Caco-2 (cell line): ENCODE measurements at regions not wholly inside any gene's neighbourhood (a gene's known extent, or its start where the extent isn't known, plus 50 kb on each side); places are given as distances from the start of the nearest gene placed in this dataset.

Source experiments
- BruUV-seq: library from RNA; stranded (reverse); fragments of 400-500 nt; replicated peaks from 2 replicates; lab custom pipeline; 2021; lab: Mats Ljungman, UMichigan
- CTCF ChIA-PET: fragments of 300-600 bp; sonication (Branson Sonifier 250); formaldehyde crosslinking; loops from one replicate; lab custom pipeline; 2022; ENCODE audit warnings: antibody characterized with exemption; lab: Charles Lee
- POLR2A ChIA-PET: fragments of 300-600 bp; sonication (Branson Sonifier 250); formaldehyde crosslinking; loops from one replicate; lab custom pipeline; 2022; ENCODE audit warnings: antibody characterized with exemption; lab: Charles Lee
- DNase-seq, 2 experiments: peaks; one replicate each; pipeline versions ENCODE4 v3.0.0 to v3.0.0-alpha.2; 2020 to 2022
- H3K27me3 ChIP-seq: replicated peaks from 2 replicates; pipeline ENCODE4 v1.6.0; 2011; ENCODE audit warnings: low read length; ENCODE audit not compliant: control insufficient read depth, insufficient read depth
- H3K36me3 ChIP-seq: 2 replicates; pipeline ENCODE4 v1.5.1; 2011; ENCODE audit warnings: low read length; ENCODE audit not compliant: control insufficient read depth, insufficient read depth
- H3K4me1 ChIP-seq: fragments of 250-450 bp; sonication (Bioruptor Pico); 2 replicates; pipeline ENCODE4 v1.5.1; 2020; ENCODE audit warnings: mild to moderate bottlenecking
- H3K4me3 ChIP-seq: 2 replicates; pipeline ENCODE4 v1.5.1; 2011; ENCODE audit warnings: low read depth, mild to moderate bottlenecking, control low read depth, low read length
- H3K9me3 ChIP-seq: fragments of 250-450 bp; sonication (Bioruptor Pico); 2 replicates; pipeline ENCODE4 v1.5.1; 2020; ENCODE audit warnings: mild to moderate bottlenecking, moderate library complexity
- H3K27ac Mint-ChIP-seq: one replicate; pipeline ENCODE4 v1.8.0; 2022; ENCODE audit warnings: mixed read lengths; ENCODE audit not compliant: unreplicated experiment
- H3K27me3 Mint-ChIP-seq: one replicate; pipeline ENCODE4 v1.8.0; 2022; ENCODE audit warnings: mixed read lengths; ENCODE audit not compliant: insufficient read depth, unreplicated experiment
- H3K36me3 Mint-ChIP-seq: one replicate; pipeline ENCODE4 v1.8.0; 2022; ENCODE audit warnings: mild to moderate bottlenecking, mixed read lengths; ENCODE audit not compliant: insufficient read depth, unreplicated experiment
- H3K4me1 Mint-ChIP-seq: one replicate; pipeline ENCODE4 v1.8.0; 2022; ENCODE audit warnings: low read depth, mixed read lengths; ENCODE audit not compliant: unreplicated experiment
- H3K4me3 Mint-ChIP-seq: one replicate; pipeline ENCODE4 v1.8.0; 2022; ENCODE audit warnings: mild to moderate bottlenecking, moderate library complexity, mixed read lengths; ENCODE audit not compliant: unreplicated experiment
- H3K9me3 Mint-ChIP-seq: one replicate; pipeline ENCODE4 v1.8.0; 2022; ENCODE audit warnings: mixed read lengths; ENCODE audit not compliant: unreplicated experiment
- CTCF ChIP-seq, 2 experiments: fragments of 200-600 bp in 1 of 2; IDR thresholded peaks; 1 replicate in 1 of 2; 2 replicates in 1 of 2; pipeline versions ENCODE4 v1.5.1 to v1.8.0; 2011 to 2022; ENCODE audit warnings: antibody characterized with exemption in 1 of 2, control low read depth in 1 of 2, inconsistent platforms in 1 of 2, low read depth in 1 of 2, low read length in 1 of 2, mild to moderate bottlenecking in 1 of 2, moderate library complexity in 1 of 2; ENCODE audit not compliant: insufficient read depth in 1 of 2, severe bottlenecking in 1 of 2, unreplicated experiment in 1 of 2
- intact Hi-C: fragments of 100-400 bp; cut with micrococcal nuclease; formaldehyde crosslinking; loops from one replicate; pipeline ENCODE4 v1.10.0; 2022; ENCODE audit not compliant: unreplicated experiment

- ChIA-PET CTCF (no interaction called here), POLR2A (no interaction called here)
- H3K27ac Mint-ChIP-seq, result no peak overlapping the region
- H3K27me3 ChIP-seq, result no peaks in the 10 kb centered on the region
- H3K9me3 ChIP-seq, result no peaks in the 10 kb centered on the region
- no peak overlapping the region for H3K4me3 Mint-ChIP-seq
- no peaks in the 10 kb centered on the region for H3K36me3 Mint-ChIP-seq
- no peaks in the 10 kb centered on the region for H3K4me1 Mint-ChIP-seq
- no peak for DNase-seq
- no peaks in the 10 kb centered on the region for H3K36me3 ChIP-seq
- no peaks in the 10 kb centered on the region for H3K4me1 ChIP-seq
- no peaks in the 10 kb centered on the region for H3K9me3 Mint-ChIP-seq
- no peak for TF ChIP-seq CTCF (IDR thresholded peaks at IDR 0.05; ENCODE audit: insufficient read depth in 1 of 2, low read depth in 1 of 2, low read length in 1 of 2, severe bottlenecking in 1 of 2, unreplicated experiment in 1 of 2)
- H3K27me3 Mint-ChIP-seq, result peaks cover 11% of the 10 kb centered on the region
- no peak overlapping the region for H3K4me3 ChIP-seq
- intact Hi-C loops, result no loop called here
- no TSS peak for BruUV-seq
These were observed 753.7 kb downstream of the BRD1 start for GRCh38 chr22:49073873-49074417.

DNA sequence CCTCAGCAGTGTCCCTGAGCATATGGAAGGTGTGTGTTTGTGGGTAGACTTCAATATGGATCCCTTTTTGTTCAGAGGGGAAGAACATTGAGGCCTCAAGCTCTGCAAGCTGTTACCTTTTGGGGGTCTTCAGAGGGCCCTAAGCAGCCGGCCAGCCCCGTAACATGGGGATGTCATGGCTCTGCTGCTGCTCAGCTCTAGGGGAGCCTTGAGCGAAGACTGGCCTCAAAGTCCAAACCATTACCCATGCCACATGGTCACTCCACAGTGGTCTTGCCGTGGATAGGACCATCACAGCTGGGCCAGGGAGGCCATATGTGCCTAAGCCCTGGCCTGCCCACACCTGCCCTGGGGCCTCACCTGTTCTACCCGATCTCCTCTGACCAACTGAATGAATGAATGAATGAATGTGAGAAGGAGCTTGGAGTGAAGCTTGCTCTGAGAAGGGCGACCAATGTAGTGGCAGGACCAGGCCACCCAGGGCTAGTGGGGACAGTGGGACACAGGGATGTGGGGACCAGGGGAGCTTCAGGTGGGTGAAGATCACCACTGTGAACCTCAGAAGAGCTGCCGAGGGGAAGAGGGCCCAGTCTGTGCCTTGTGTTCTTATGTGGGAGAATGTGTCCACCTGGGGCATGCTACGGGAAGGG is 754.6 kb downstream of the BRD1 start:
- BruUV-seq, result no TSS peak
- Histone ChIP-seq H3K9me3 (no peaks in the 10 kb centered on the region), H3K36me3 (no peaks in the 10 kb centered on the region), H3K27me3 (no peaks in the 10 kb centered on the region), H3K4me1 (no peaks in the 10 kb centered on the region), H3K4me3 (no peak overlapping the region)
- Mint-ChIP-seq H3K4me3 (no peak overlapping the region), H3K27me3 (peaks cover 14% of the 10 kb centered on the region), H3K9me3 (no peaks in the 10 kb centered on the region), H3K4me1 (no peaks in the 10 kb centered on the region), H3K27ac (no peak overlapping the region), H3K36me3 (no peaks in the 10 kb centered on the region)
- no peak for TF ChIP-seq CTCF (IDR thresholded peaks at IDR 0.05; ENCODE audit: insufficient read depth in 1 of 2, low read depth in 1 of 2, low read length in 1 of 2, severe bottlenecking in 1 of 2, unreplicated experiment in 1 of 2)
- intact Hi-C loops, result no loop called here
- ChIA-PET CTCF (no interaction called here), POLR2A (no interaction called here)
- DNase-seq, result no peak

DNA sequence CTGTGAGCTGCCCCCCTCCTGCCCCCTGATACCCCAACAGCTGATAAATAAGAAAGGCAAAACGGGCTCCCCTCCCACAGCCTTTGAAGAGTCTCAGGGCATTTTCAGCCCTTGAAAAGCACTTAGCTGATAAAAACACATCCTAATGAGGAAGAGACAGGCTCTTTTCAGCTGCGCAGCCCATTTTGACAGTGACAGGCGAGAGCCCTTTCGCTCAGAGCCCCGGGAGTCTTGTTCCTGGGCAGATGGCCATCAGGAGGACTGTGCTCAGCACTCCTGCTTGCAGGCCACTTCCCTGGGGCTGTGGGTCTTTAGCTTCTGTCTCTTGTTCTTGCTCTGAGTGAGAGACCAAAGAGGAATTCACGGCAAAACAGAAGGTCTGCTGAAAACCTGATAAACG is 757.2 kb downstream of the BRD1 start:
- no TSS peak for BruUV-seq
- H3K36me3 ChIP-seq, result no peaks in the 10 kb centered on the region
- TF ChIP-seq CTCF (IDR thresholded peaks at IDR 0.05; ENCODE audit: insufficient read depth in 1 of 2, low read depth in 1 of 2, low read length in 1 of 2, severe bottlenecking in 1 of 2, unreplicated experiment in 1 of 2), result no peak
- H3K27me3 Mint-ChIP-seq, result peaks cover 25% of the 10 kb centered on the region
- ChIA-PET CTCF (no interaction called here), POLR2A (no interaction called here)
- no peak overlapping the region for H3K27ac Mint-ChIP-seq
- H3K36me3 Mint-ChIP-seq, result no peaks in the 10 kb centered on the region
- no peaks in the 10 kb centered on the region for H3K9me3 ChIP-seq
- intact Hi-C loops, result no loop called here
- no peak for DNase-seq
- no peaks in the 10 kb centered on the region for H3K27me3 ChIP-seq
- no peak overlapping the region for H3K4me3 Mint-ChIP-seq
- H3K4me1 Mint-ChIP-seq, result no peaks in the 10 kb centered on the region
- H3K9me3 Mint-ChIP-seq, result no peaks in the 10 kb centered on the region
- no peak overlapping the region for H3K4me3 ChIP-seq
- no peaks in the 10 kb centered on the region for H3K4me1 ChIP-seq
